NB4 (cell line): ENCODE measurements at regions not wholly inside any gene's neighbourhood (a gene's known extent, or its start where the extent isn't known, plus 50 kb on each side); places are given as distances from the start of the nearest gene placed in this dataset.

ENCODE experiments used
- CTCF ChIP-seq: IDR thresholded peaks from one replicate; pipeline ENCODE4 v1.5.1; 2012; ENCODE audit warnings: low read depth, low read length
- POLR2A ChIP-seq: IDR thresholded peaks from 2 replicates; pipeline ENCODE4 v1.6.1; 2011; ENCODE audit warnings: mild to moderate bottlenecking; ENCODE audit not compliant: insufficient read length; ENCODE audit errors: extremely low read depth
- TF ChIP-seq, protein P1 (sequence below): IDR thresholded peaks from 2 replicates; pipeline ENCODE4 v1.6.1; 2011; ENCODE audit warnings: low read depth, low read length

DNA sequence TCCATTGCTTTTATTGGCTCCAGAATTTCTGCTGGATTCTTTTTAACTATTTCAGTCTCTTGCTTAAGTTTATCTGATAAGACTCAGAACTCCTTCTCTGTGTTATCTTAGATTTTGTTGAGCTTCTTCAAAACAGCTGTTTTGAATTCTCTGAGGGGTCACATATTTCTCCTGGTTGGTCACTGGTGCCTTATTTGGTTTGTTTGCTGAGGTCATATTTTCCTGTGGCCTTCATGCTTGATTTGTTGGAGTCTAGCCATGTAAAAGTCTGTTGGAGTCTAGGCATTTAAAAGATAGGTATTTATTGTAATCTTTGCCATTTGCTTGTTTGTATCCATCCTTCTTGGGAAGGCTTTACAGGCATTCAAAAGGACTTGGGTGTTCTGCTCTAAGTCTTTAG lies 398.7 kb downstream of the DSEL start:
- TF ChIP-seq CTCF, result no peak
- TF ChIP-seq POLR2A, result no peak
- TF ChIP-seq, protein P1, sequence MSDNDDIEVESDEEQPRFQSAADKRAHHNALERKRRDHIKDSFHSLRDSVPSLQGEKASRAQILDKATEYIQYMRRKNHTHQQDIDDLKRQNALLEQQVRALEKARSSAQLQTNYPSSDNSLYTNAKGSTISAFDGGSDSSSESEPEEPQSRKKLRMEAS, result no peak
